ENCODE measurements at regions not wholly inside any gene's neighbourhood (a gene's known extent, or its start where the extent isn't known, plus 50 kb on each side); places are given as distances from the start of the nearest gene placed in this dataset.

- no peak for DNase-seq
Observed at GRCh38 chr1:4964634-4965345, 310.4 kb downstream of the AJAP1 start.

GRCh38 chr1:4963251-4963650 is 308.8 kb downstream of the AJAP1 start:
- no peak for DNase-seq

GRCh38 chr1:4962836-4963235 is 308.4 kb downstream of the AJAP1 start:
- no peak for DNase-seq

- DNase-seq: no peak
Observed at GRCh38 chr1:4961935-4962645, 307.7 kb downstream of the AJAP1 start.

GRCh38 chr1:4960782-4961475 is 306.5 kb downstream of the AJAP1 start:
- DNase-seq: no peak

- DNase-seq: no peak
Observed at GRCh38 chr1:4960336-4960735, 305.9 kb downstream of the AJAP1 start.

- DNase-seq: no peak
Observed at GRCh38 chr1:4959216-4959615, 304.8 kb downstream of the AJAP1 start.

- no peak for DNase-seq
Observed at GRCh38 chr1:4957027-4957426, 302.6 kb downstream of the AJAP1 start.

GRCh38 chr1:4954392-4954791 is 300.0 kb downstream of the AJAP1 start:
- no peak for DNase-seq

- no peak for DNase-seq
Observed at GRCh38 chr1:4951601-4952000, 297.2 kb downstream of the AJAP1 start.

GRCh38 chr1:4946343-4946742 is 291.9 kb downstream of the AJAP1 start:
- no peak for DNase-seq

- DNase-seq: no peak
Observed at GRCh38 chr1:4944911-4945310, 290.5 kb downstream of the AJAP1 start.

- DNase-seq: no peak
Observed at GRCh38 chr1:4944072-4944471, 289.7 kb downstream of the AJAP1 start.

- DNase-seq: no peak
Observed at GRCh38 chr1:4939266-4939665, 284.9 kb downstream of the AJAP1 start.

GRCh38 chr1:4937876-4938534 is 283.6 kb downstream of the AJAP1 start:
- DNase-seq: no peak

GRCh38 chr1:4935807-4936206 is 281.4 kb downstream of the AJAP1 start:
- DNase-seq: no peak

GRCh38 chr1:4933232-4933631 is 278.8 kb downstream of the AJAP1 start:
- no peak for DNase-seq

- DNase-seq: no peak
Observed at GRCh38 chr1:4932311-4933030, 278.1 kb downstream of the AJAP1 start.

- no peak for DNase-seq
Observed at GRCh38 chr1:4931486-4931885, 277.1 kb downstream of the AJAP1 start.

GRCh38 chr1:4928186-4928585 is 273.8 kb downstream of the AJAP1 start:
- DNase-seq: no peak

GRCh38 chr1:4924356-4924755 is 269.9 kb downstream of the AJAP1 start:
- DNase-seq: no peak

GRCh38 chr1:4916610-4917009 is 262.2 kb downstream of the AJAP1 start:
- no peak for DNase-seq
